Thyroid gland (tissue), 4 donors: ENCODE measurements at regions not wholly inside any gene's neighbourhood (a gene's known extent, or its start where the extent isn't known, plus 50 kb on each side); places are given as distances from the start of the nearest gene placed in this dataset.

Experiments
- POLR2A ChIP-seq, 2 donors: fragments of 450-650 bp; IDR thresholded peaks; one replicate each; pipeline ENCODE4 v1.6.1; 2017; ENCODE audit warnings: antibody characterized with exemption in 2 of 2, mild to moderate bottlenecking in 2 of 2, moderate library complexity in 1 of 2
- TF ChIP-seq, protein P1 (sequence below), 6 experiments: fragments of 200-600 bp in 3 of 6; fragments of 450-650 bp in 3 of 6; sonication (generic) in 3 of 6; IDR thresholded peaks; one replicate each; pipeline ENCODE4 v1.5.1; 2016 to 2019; ENCODE audit warnings: antibody characterized with exemption in 6 of 6, mild to moderate bottlenecking in 2 of 6, inconsistent platforms in 1 of 6, moderate library complexity in 1 of 6

- TF ChIP-seq, protein P1, sequence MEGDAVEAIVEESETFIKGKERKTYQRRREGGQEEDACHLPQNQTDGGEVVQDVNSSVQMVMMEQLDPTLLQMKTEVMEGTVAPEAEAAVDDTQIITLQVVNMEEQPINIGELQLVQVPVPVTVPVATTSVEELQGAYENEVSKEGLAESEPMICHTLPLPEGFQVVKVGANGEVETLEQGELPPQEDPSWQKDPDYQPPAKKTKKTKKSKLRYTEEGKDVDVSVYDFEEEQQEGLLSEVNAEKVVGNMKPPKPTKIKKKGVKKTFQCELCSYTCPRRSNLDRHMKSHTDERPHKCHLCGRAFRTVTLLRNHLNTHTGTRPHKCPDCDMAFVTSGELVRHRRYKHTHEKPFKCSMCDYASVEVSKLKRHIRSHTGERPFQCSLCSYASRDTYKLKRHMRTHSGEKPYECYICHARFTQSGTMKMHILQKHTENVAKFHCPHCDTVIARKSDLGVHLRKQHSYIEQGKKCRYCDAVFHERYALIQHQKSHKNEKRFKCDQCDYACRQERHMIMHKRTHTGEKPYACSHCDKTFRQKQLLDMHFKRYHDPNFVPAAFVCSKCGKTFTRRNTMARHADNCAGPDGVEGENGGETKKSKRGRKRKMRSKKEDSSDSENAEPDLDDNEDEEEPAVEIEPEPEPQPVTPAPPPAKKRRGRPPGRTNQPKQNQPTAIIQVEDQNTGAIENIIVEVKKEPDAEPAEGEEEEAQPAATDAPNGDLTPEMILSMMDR (IDR thresholded peaks at IDR 0.05), result no peak
- TF ChIP-seq POLR2A (IDR thresholded peaks at IDR 0.05), result no peak
Measured at GRCh38 chr11:115652496-115652895, 148.3 kb upstream of the CADM1 start.
